ENCODE measurements at regions not wholly inside any gene's neighbourhood (a gene's known extent, or its start where the extent isn't known, plus 50 kb on each side); places are given as distances from the start of the nearest gene placed in this dataset.
"Not testable (repeated sequence)": the region's sequence is repeated elsewhere in the genome, so short reads cannot be mapped to it uniquely, and the experiment has no call there.

GRCh38 chr3:151520105-151520504, 59.2 kb upstream of the IGSF10 start:
- TF ChIP-seq PRDM1 (tag by site-specific recombination; IDR thresholded peaks at IDR 0.05): no peak
- no peak for TF ChIP-seq ZBTB49 (tag by site-specific recombination; IDR thresholded peaks at IDR 0.05; ENCODE audit: low read depth)
- TF ChIP-seq ZNF174 (tag by site-specific recombination; IDR thresholded peaks at IDR 0.05): no peak
- TF ChIP-seq ZNF239 (tag by site-specific recombination; IDR thresholded peaks at IDR 0.05): no peak
- TF ChIP-seq ZNF23 (tag by site-specific recombination; IDR thresholded peaks at IDR 0.05; ENCODE audit: borderline replicate concordance): no peak
- no peak for TF ChIP-seq TRIM28 (IDR thresholded peaks at IDR 0.05; ENCODE audit: borderline replicate concordance, low read length)
- TF ChIP-seq PRDM4 (tag by site-specific recombination; IDR thresholded peaks at IDR 0.05): no peak
- no peak for TF ChIP-seq ZNF157 (tag by site-specific recombination; IDR thresholded peaks at IDR 0.05)
- no peak for TF ChIP-seq SCRT2 (tag by site-specific recombination; IDR thresholded peaks at IDR 0.05)
- no peak for TF ChIP-seq ZNF148 (tag by site-specific recombination; IDR thresholded peaks at IDR 0.05; ENCODE audit: borderline replicate concordance)
- no peak for TF ChIP-seq ZNF138 (tag by site-specific recombination; IDR thresholded peaks at IDR 0.05; ENCODE audit: borderline replicate concordance)
- TF ChIP-seq, protein P1, sequence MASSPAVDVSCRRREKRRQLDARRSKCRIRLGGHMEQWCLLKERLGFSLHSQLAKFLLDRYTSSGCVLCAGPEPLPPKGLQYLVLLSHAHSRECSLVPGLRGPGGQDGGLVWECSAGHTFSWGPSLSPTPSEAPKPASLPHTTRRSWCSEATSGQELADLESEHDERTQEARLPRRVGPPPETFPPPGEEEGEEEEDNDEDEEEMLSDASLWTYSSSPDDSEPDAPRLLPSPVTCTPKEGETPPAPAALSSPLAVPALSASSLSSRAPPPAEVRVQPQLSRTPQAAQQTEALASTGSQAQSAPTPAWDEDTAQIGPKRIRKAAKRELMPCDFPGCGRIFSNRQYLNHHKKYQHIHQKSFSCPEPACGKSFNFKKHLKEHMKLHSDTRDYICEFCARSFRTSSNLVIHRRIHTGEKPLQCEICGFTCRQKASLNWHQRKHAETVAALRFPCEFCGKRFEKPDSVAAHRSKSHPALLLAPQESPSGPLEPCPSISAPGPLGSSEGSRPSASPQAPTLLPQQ (tag by site-specific recombination; IDR thresholded peaks at IDR 0.05): no peak
- no peaks in the 10 kb centered on the region for H3K36me3 ChIP-seq (ENCODE audit: control insufficient read depth in 2 of 2, insufficient read depth in 1 of 2, low read length in 2 of 2)
- H3K4me1 ChIP-seq (ENCODE audit: control insufficient read depth, insufficient read depth, low read length): no peaks in the 10 kb centered on the region
- H3K4me3 ChIP-seq (ENCODE audit: low read depth, low read length): no peak overlapping the region
- H3K27ac ChIP-seq (ENCODE audit: extremely low read depth, low read depth, low read length): no peak overlapping the region
- H3K9me3 ChIP-seq (ENCODE audit: control insufficient read depth, insufficient read depth, low read depth, low read length): no peaks in the 10 kb centered on the region
- CTCF ChIA-PET: no interaction called here
- POLR2A ChIA-PET: no interaction called here

DNA sequence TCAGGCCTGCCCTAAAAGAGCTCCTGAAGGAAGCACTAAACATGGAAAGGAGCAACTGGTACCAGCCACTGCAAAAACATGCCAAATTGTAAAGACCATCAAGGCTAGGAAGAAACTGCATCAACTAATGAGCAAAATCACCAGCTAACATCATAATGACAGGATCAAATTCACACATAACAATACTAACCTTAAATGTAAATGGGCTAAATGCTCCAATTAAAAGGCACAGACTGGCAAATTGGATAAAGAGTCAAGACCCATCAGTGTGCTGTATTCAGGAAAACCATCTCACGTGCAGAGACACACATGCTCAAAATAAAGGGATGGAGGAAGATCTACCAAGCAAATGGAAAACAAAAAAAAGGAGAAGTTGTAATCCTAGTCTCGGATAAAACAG, 50.6 kb upstream of the IGSF10 start:
- H3K36me3 ChIP-seq (ENCODE audit: control insufficient read depth in 2 of 2, insufficient read depth in 1 of 2, low read length in 2 of 2); CTCF ChIA-PET; H3K4me1 ChIP-seq (ENCODE audit: control insufficient read depth, insufficient read depth, low read length); H3K27ac ChIP-seq (ENCODE audit: extremely low read depth, low read depth, low read length); H3K4me3 ChIP-seq (ENCODE audit: low read depth, low read length); POLR2A ChIA-PET; H3K9me3 ChIP-seq (ENCODE audit: control insufficient read depth, insufficient read depth, low read depth, low read length): not testable (repeated sequence)
